ENCODE measurements at regions not wholly inside any gene's neighbourhood (a gene's known extent, or its start where the extent isn't known, plus 50 kb on each side); places are given as distances from the start of the nearest gene placed in this dataset.

DNA sequence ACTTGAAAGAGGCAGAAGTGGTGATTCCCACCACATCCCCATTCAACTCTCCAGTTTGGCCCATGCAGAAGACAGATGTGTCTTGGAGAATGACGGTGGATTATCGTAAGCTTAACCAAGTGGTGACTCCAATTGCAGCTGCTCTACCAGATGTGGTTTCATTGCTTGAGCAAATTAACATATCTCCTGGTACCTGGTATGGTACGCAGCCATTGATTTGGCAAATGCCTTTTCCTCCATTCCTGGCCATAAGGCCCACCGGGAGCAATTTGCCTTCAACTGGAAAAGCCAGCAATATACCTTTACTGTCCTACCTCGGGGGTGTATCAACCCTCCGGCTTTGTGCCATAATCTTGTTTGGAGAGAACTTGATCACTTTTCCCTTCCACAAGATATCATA is 411.5 kb upstream of the SMIM21 start:
- Histone ChIP-seq H3K9me3 (ENCODE audit: control insufficient read depth, insufficient read depth, low read length) (no peaks in the 10 kb centered on the region), H3K4me3 (ENCODE audit: low read depth, low read length) (no peak overlapping the region), H3K4me1 (ENCODE audit: control insufficient read depth, insufficient read depth, low read length) (no peaks in the 10 kb centered on the region), H3K27me3 (ENCODE audit: control insufficient read depth, insufficient read depth, low read length) (no peaks in the 10 kb centered on the region), H3K9ac (ENCODE audit: low read depth, low read length) (no peak overlapping the region), H3K27ac (ENCODE audit: low read depth, low read length) (no peak overlapping the region), H3K36me3 (ENCODE audit: control insufficient read depth, insufficient read depth, low read length) (no peaks in the 10 kb centered on the region)

DNA sequence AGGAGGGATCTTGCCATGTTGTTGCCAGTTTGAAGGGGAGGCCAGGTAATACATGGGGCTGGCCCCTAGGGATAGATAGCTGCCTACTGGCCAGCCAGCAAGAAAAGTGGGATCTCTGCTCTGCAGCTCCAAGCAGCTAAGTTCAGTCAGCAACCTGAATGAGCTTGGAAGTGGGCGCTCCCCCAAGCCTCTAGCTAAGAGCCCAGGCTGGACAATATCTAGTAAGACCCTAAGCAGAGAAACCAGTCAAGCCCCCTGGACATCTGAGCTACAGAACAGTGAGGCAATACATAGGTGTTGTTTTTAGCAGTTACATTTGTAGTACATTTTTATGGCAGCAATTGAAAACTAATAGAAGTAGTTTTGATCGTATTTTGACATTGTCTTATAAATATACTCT is 409.8 kb upstream of the SMIM21 start:
- Histone ChIP-seq H3K27ac (ENCODE audit: low read depth, low read length) (no peak overlapping the region), H3K27me3 (ENCODE audit: control insufficient read depth, insufficient read depth, low read length) (no peaks in the 10 kb centered on the region), H3K36me3 (ENCODE audit: control insufficient read depth, insufficient read depth, low read length) (no peaks in the 10 kb centered on the region), H3K4me3 (ENCODE audit: low read depth, low read length) (no peak overlapping the region), H3K4me1 (ENCODE audit: control insufficient read depth, insufficient read depth, low read length) (no peaks in the 10 kb centered on the region), H3K9me3 (ENCODE audit: control insufficient read depth, insufficient read depth, low read length) (no peaks in the 10 kb centered on the region), H3K9ac (ENCODE audit: low read depth, low read length) (no peak overlapping the region)

DNA sequence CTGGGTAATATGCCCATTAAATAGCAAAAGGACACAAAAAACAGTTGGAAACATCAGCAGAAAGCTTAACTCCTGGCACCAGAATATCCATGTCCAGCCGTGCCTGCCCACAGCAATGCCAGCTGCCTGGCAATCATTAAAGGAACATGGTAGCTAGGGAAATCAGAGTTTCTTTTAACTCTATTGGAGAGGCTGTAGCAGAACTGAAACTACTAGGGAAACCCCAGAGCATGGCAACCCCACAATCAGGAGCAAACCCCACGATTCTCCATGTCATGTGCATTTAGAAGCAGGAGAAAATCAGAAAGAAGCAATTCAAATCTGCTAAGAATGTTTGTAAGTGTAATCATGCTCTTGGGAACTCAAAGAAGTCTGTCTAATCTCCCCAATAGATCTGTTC is 409.0 kb upstream of the SMIM21 start:
- H3K9ac ChIP-seq (ENCODE audit: low read depth, low read length): no peak overlapping the region

DNA sequence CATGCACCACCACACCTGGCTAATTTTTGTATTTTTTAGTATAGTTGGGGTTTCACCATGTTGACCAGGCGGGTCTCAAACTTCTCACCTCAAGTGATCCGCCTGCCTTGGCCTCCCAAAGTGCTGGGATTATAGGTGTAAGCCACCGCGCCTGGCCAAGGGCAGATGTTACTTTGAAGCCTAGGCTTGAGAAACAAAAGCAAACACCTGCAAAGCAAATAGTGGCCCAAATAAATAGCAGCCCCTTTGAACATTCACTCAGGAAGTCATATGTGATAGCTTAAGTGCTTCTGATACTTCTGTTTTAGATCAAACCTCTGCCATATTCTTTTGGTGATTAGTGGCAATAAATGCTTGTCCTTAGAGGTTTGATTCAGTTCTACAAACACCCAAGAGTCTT is 404.5 kb upstream of the SMIM21 start:
- H3K27me3 ChIP-seq (ENCODE audit: control insufficient read depth, insufficient read depth, low read length): no peaks in the 10 kb centered on the region
- H3K9ac ChIP-seq (ENCODE audit: low read depth, low read length): no peak overlapping the region
- H3K4me1 ChIP-seq (ENCODE audit: control insufficient read depth, insufficient read depth, low read length): peaks cover 13% of the 10 kb centered on the region
- no peaks in the 10 kb centered on the region for H3K9me3 ChIP-seq (ENCODE audit: control insufficient read depth, insufficient read depth, low read length)
- no peaks in the 10 kb centered on the region for H3K36me3 ChIP-seq (ENCODE audit: control insufficient read depth, insufficient read depth, low read length)
- no peak overlapping the region for H3K4me3 ChIP-seq (ENCODE audit: low read depth, low read length)
- no peak overlapping the region for H3K27ac ChIP-seq (ENCODE audit: low read depth, low read length)

More for the DNA sequence above, 409.0 kb upstream of the SMIM21 start:
- Histone ChIP-seq H3K27ac (ENCODE audit: low read depth, low read length) (no peak overlapping the region), H3K36me3 (ENCODE audit: control insufficient read depth, insufficient read depth, low read length) (no peaks in the 10 kb centered on the region), H3K27me3 (ENCODE audit: control insufficient read depth, insufficient read depth, low read length) (no peaks in the 10 kb centered on the region), H3K4me1 (ENCODE audit: control insufficient read depth, insufficient read depth, low read length) (no peaks in the 10 kb centered on the region), H3K4me3 (ENCODE audit: low read depth, low read length) (no peak overlapping the region), H3K9me3 (ENCODE audit: control insufficient read depth, insufficient read depth, low read length) (no peaks in the 10 kb centered on the region)

DNA sequence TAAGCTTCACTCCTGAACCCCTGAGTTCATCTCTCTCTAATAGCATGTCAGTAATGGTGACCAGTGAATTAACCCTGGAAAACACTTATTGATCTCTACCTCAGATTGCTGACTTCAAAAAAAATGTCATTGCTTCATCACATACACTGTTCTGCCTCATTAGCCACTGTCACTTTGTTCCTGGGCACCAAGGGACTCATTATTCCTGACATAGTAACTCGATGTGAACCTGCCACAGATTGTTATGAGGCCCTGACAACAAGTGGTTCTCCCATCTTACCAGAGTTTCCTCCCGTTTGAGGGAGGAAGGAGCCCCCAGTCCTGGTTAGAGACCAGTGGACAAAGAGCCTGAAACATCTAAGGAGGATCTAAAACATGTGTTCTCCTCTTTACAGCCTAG is 403.3 kb upstream of the SMIM21 start:
- no peaks in the 10 kb centered on the region for H3K9me3 ChIP-seq (ENCODE audit: control insufficient read depth, insufficient read depth, low read length)

DNA sequence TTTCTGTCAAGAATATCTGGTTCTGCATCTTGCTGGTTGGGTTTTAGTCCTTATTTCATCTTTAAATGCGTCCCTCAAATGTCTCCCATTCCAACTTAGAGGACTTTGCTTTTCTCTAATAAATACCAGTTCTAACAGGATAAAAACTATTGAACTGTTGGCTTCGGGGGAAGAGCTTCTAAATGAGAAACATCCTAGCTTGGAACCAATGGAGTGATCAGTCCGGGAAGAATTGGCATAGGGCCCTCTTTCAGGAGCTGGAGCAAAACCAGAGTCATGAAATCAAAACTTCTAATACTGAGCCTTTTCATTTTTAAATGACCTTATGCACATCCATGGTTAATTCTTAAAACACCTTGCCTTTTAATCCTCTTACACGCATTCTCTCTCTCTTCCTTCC is 401.6 kb upstream of the SMIM21 start:
- Histone ChIP-seq H3K9me3 (ENCODE audit: control insufficient read depth, insufficient read depth, low read length) (no peaks in the 10 kb centered on the region), H3K4me1 (ENCODE audit: control insufficient read depth, insufficient read depth, low read length) (peaks cover 18% of the 10 kb centered on the region), H3K36me3 (ENCODE audit: control insufficient read depth, insufficient read depth, low read length) (no peaks in the 10 kb centered on the region), H3K27ac (ENCODE audit: low read depth, low read length) (no peak overlapping the region), H3K9ac (ENCODE audit: low read depth, low read length) (no peak overlapping the region), H3K4me3 (ENCODE audit: low read depth, low read length) (no peak overlapping the region), H3K27me3 (ENCODE audit: control insufficient read depth, insufficient read depth, low read length) (no peaks in the 10 kb centered on the region)

More for the DNA sequence above, 403.3 kb upstream of the SMIM21 start:
- Histone ChIP-seq H3K4me1 (ENCODE audit: control insufficient read depth, insufficient read depth, low read length) (peaks cover 13% of the 10 kb centered on the region), H3K27ac (ENCODE audit: low read depth, low read length) (no peak overlapping the region), H3K9ac (ENCODE audit: low read depth, low read length) (no peak overlapping the region), H3K27me3 (ENCODE audit: control insufficient read depth, insufficient read depth, low read length) (no peaks in the 10 kb centered on the region), H3K4me3 (ENCODE audit: low read depth, low read length) (no peak overlapping the region), H3K36me3 (ENCODE audit: control insufficient read depth, insufficient read depth, low read length) (no peaks in the 10 kb centered on the region)

DNA sequence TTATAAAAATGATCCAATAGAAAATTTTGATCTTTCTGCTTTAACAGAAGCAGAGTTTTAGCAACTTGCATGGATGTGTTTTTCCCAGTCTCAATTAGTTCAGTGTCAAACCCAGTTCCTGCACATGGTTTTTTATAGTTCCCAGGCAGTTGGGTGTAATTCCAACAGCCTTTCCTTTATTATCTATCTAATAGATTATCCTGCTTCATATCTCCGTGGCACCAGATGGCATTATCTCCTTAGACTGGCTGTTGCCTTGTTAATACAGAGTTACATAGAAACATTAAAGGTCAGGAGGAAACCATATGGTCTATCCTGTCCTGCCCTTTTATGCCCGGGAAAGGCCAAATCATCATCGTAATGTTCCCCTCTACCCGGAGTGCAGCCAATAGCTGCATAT is 400.9 kb upstream of the SMIM21 start:
- Histone ChIP-seq H3K27me3 (ENCODE audit: control insufficient read depth, insufficient read depth, low read length) (no peaks in the 10 kb centered on the region), H3K4me3 (ENCODE audit: low read depth, low read length) (no peak overlapping the region), H3K9me3 (ENCODE audit: control insufficient read depth, insufficient read depth, low read length) (no peaks in the 10 kb centered on the region), H3K9ac (ENCODE audit: low read depth, low read length) (no peak overlapping the region), H3K36me3 (ENCODE audit: control insufficient read depth, insufficient read depth, low read length) (no peaks in the 10 kb centered on the region), H3K4me1 (ENCODE audit: control insufficient read depth, insufficient read depth, low read length) (peaks cover 18% of the 10 kb centered on the region), H3K27ac (ENCODE audit: low read depth, low read length) (no peak overlapping the region)

DNA sequence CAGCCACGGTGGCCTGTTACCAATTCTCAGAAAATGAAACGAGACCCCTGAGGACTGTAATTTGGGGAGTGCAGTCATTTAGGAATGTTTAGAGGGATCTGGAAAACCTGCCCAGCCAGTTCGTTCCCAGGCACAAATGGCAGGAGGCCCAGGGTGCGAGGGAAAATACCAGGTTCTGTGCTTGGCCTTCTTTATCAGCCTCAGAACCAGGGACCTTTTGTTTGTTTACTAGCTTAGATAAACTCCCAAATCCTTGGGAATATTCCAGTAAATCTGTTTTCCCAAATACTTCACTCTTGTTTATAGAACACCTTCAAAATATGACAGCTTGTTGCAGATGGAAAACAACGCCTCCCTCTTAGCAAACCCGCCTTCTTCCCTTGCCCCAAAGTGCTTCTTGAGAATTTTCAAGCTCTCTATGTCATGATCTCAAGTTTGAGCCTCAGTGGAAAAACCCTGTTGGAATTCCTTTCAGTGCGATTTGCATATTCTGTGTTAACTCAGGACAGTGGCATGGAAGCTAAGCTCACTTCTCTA is 400.3 kb upstream of the SMIM21 start:
- no peaks in the 10 kb centered on the region for H3K36me3 ChIP-seq (ENCODE audit: control insufficient read depth, insufficient read depth, low read length)
- no peak overlapping the region for H3K9ac ChIP-seq (ENCODE audit: low read depth, low read length)
- H3K27me3 ChIP-seq (ENCODE audit: control insufficient read depth, insufficient read depth, low read length): no peaks in the 10 kb centered on the region
- H3K4me3 ChIP-seq (ENCODE audit: low read depth, low read length): no peak overlapping the region
- H3K9me3 ChIP-seq (ENCODE audit: control insufficient read depth, insufficient read depth, low read length): no peaks in the 10 kb centered on the region
- peaks cover 18% of the 10 kb centered on the region for H3K4me1 ChIP-seq (ENCODE audit: control insufficient read depth, insufficient read depth, low read length)
- H3K27ac ChIP-seq (ENCODE audit: low read depth, low read length): peak overlapping the region; percentile 7

DNA sequence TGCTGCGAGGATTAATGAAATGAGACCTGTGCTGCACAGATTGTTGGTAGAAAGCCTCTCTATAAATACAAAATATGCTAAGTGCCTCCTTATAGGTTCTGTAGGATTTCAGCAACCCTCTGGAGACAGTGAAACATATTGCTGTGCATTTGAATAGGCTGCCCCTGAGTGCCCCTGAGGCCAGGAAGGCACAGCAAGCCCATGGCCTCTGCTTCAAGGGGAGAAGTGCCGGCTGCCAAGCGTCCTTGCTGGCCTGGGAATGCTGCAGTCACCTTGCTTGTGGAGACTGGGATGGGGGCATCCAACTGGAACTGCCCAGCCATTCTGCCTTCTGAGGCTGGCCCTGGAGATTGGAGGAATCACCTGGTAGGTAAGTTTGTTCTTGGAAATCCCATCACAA is 397.2 kb upstream of the SMIM21 start:
- Histone ChIP-seq H3K4me1 (ENCODE audit: control insufficient read depth, insufficient read depth, low read length) (peaks cover 18% of the 10 kb centered on the region), H3K9ac (ENCODE audit: low read depth, low read length) (no peak overlapping the region), H3K4me3 (ENCODE audit: low read depth, low read length) (no peak overlapping the region), H3K9me3 (ENCODE audit: control insufficient read depth, insufficient read depth, low read length) (no peaks in the 10 kb centered on the region), H3K36me3 (ENCODE audit: control insufficient read depth, insufficient read depth, low read length) (no peaks in the 10 kb centered on the region), H3K27me3 (ENCODE audit: control insufficient read depth, insufficient read depth, low read length) (no peaks in the 10 kb centered on the region), H3K27ac (ENCODE audit: low read depth, low read length) (no peak overlapping the region)

DNA sequence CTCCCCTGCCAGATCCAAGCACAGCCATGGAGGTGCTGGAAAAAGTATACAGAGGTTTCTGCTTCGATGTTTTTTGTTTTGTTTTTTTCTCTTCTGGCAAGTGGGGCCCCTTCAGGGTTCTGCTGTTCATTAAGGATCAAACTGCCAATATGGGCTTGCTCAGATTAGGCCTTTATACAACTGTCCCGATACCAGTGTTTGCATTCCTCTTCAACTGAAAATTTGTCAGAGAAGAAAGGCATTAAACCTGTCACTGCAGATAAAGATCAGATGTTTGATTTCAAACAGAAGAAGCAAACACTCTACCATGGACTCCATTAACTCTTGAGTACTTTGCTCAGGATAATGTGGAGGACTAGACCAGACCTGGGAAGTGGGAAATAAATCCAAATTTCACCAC is 396.0 kb upstream of the SMIM21 start:
- H3K4me1 ChIP-seq (ENCODE audit: control insufficient read depth, insufficient read depth, low read length): peaks cover 13% of the 10 kb centered on the region
- H3K4me3 ChIP-seq (ENCODE audit: low read depth, low read length): no peak overlapping the region
- no peaks in the 10 kb centered on the region for H3K9me3 ChIP-seq (ENCODE audit: control insufficient read depth, insufficient read depth, low read length)
- no peak overlapping the region for H3K27ac ChIP-seq (ENCODE audit: low read depth, low read length)
- H3K36me3 ChIP-seq (ENCODE audit: control insufficient read depth, insufficient read depth, low read length): no peaks in the 10 kb centered on the region
- H3K9ac ChIP-seq (ENCODE audit: low read depth, low read length): no peak overlapping the region
- no peaks in the 10 kb centered on the region for H3K27me3 ChIP-seq (ENCODE audit: control insufficient read depth, insufficient read depth, low read length)

DNA sequence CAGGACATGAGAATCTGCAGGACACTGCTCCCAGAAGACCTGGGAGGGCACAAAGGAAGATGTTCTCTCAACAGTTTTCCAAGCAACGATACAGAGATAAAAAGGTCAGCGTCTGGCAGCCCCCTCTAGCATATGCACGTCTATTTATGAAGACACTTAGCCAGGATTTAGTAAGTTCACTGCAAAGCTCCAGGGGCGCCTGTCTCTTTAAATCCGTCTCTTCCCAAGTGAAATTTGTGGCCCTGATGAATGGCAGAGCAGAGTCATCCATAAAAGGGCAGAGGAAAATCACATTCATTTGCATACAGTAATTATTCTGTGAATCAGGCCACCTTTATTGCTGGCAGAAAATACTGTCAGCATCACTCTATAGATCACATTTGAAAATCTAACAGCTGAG is 390.9 kb upstream of the SMIM21 start:
- H3K27me3 ChIP-seq (ENCODE audit: control insufficient read depth, insufficient read depth, low read length): no peaks in the 10 kb centered on the region
- no peak overlapping the region for H3K9ac ChIP-seq (ENCODE audit: low read depth, low read length)
- H3K4me1 ChIP-seq (ENCODE audit: control insufficient read depth, insufficient read depth, low read length): no peaks in the 10 kb centered on the region
- no peak overlapping the region for H3K27ac ChIP-seq (ENCODE audit: low read depth, low read length)
- H3K36me3 ChIP-seq (ENCODE audit: control insufficient read depth, insufficient read depth, low read length): no peaks in the 10 kb centered on the region
- no peak overlapping the region for H3K4me3 ChIP-seq (ENCODE audit: low read depth, low read length)
- no peaks in the 10 kb centered on the region for H3K9me3 ChIP-seq (ENCODE audit: control insufficient read depth, insufficient read depth, low read length)

DNA sequence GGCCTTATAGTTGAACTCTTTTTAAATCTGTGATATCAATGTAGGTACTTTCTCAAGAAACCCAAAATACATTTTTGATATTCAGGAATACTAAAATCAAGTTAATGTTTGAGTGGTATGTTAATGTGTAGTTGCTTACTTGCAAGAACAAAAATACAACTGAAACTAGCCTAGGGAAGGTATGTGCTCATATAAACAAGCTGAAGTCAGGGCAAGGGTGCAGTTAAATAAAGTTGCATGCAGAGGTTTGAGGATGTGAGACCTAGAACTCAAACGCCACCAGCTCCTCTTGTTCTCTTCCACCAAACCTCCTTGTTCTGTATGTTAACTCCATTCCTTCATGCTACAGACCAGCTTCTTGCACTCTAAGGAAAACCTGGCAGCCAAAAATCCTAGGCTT is 388.3 kb upstream of the SMIM21 start:
- Histone ChIP-seq H3K4me1 (ENCODE audit: control insufficient read depth, insufficient read depth, low read length) (no peaks in the 10 kb centered on the region), H3K27me3 (ENCODE audit: control insufficient read depth, insufficient read depth, low read length) (no peaks in the 10 kb centered on the region), H3K4me3 (ENCODE audit: low read depth, low read length) (no peak overlapping the region), H3K9me3 (ENCODE audit: control insufficient read depth, insufficient read depth, low read length) (no peaks in the 10 kb centered on the region), H3K36me3 (ENCODE audit: control insufficient read depth, insufficient read depth, low read length) (no peaks in the 10 kb centered on the region), H3K27ac (ENCODE audit: low read depth, low read length) (no peak overlapping the region), H3K9ac (ENCODE audit: low read depth, low read length) (no peak overlapping the region)
